ENCODE measurements at regions not wholly inside any gene's neighbourhood (a gene's known extent, or its start where the extent isn't known, plus 50 kb on each side); places are given as distances from the start of the nearest gene placed in this dataset.

GRCh38 chr13:102487330-102487729 lies 85.5 kb upstream of the FGF14 start:
- no peak for FAIRE-seq
- no peak for TF ChIP-seq POU2F2 (IDR thresholded peaks at IDR 0.05; ENCODE audit: low read depth, low read length)
- TF ChIP-seq PAX5 (IDR thresholded peaks at IDR 0.05; ENCODE audit: insufficient read depth, low read length, severe bottlenecking), result no peak
- TF ChIP-seq SPI1 (IDR thresholded peaks at IDR 0.05; ENCODE audit: low read depth, low read length), result no peak
- no peak for TF ChIP-seq TAF1 (IDR thresholded peaks at IDR 0.05; ENCODE audit: low read depth, low read length)
- no peak for TF ChIP-seq POLR2A (IDR thresholded peaks at IDR 0.05; ENCODE audit: low read depth, low read length)
- TF ChIP-seq POLR2AphosphoS5 (IDR thresholded peaks at IDR 0.05; ENCODE audit: low read depth, low read length), result no peak
- no peak for DNase-seq (ENCODE audit: insufficient read length, low spot score)

- no peak for DNase-seq (ENCODE audit: insufficient read length, low spot score)
- TF ChIP-seq PAX5 (IDR thresholded peaks at IDR 0.05; ENCODE audit: insufficient read depth, low read length, severe bottlenecking), result no peak
- no peak for TF ChIP-seq POLR2A (IDR thresholded peaks at IDR 0.05; ENCODE audit: low read depth, low read length)
- TF ChIP-seq POLR2AphosphoS5 (IDR thresholded peaks at IDR 0.05; ENCODE audit: low read depth, low read length), result no peak
- no peak for TF ChIP-seq POU2F2 (IDR thresholded peaks at IDR 0.05; ENCODE audit: low read depth, low read length)
- no peak for TF ChIP-seq SPI1 (IDR thresholded peaks at IDR 0.05; ENCODE audit: low read depth, low read length)
- no peak for TF ChIP-seq TAF1 (IDR thresholded peaks at IDR 0.05; ENCODE audit: low read depth, low read length)
- FAIRE-seq, result no peak
Measured at GRCh38 chr13:102484329-102484728, 82.5 kb upstream of the FGF14 start.

- no peak for DNase-seq (ENCODE audit: insufficient read length, low spot score)
- FAIRE-seq, result no peak
- TF ChIP-seq POLR2A (IDR thresholded peaks at IDR 0.05; ENCODE audit: low read depth, low read length) (no peak), SPI1 (IDR thresholded peaks at IDR 0.05; ENCODE audit: low read depth, low read length) (no peak), PAX5 (IDR thresholded peaks at IDR 0.05; ENCODE audit: insufficient read depth, low read length, severe bottlenecking) (no peak), POLR2AphosphoS5 (IDR thresholded peaks at IDR 0.05; ENCODE audit: low read depth, low read length) (no peak), TAF1 (IDR thresholded peaks at IDR 0.05; ENCODE audit: low read depth, low read length) (no peak), POU2F2 (IDR thresholded peaks at IDR 0.05; ENCODE audit: low read depth, low read length) (no peak)
Measured at GRCh38 chr13:102472650-102473049, 70.8 kb upstream of the FGF14 start.

GRCh38 chr13:102470283-102470917 lies 68.6 kb upstream of the FGF14 start:
- TF ChIP-seq POU2F2 (IDR thresholded peaks at IDR 0.05; ENCODE audit: low read depth, low read length) (no peak), PAX5 (IDR thresholded peaks at IDR 0.05; ENCODE audit: insufficient read depth, low read length, severe bottlenecking) (no peak), SPI1 (IDR thresholded peaks at IDR 0.05; ENCODE audit: low read depth, low read length) (no peak), POLR2AphosphoS5 (IDR thresholded peaks at IDR 0.05; ENCODE audit: low read depth, low read length) (no peak)
- DNase-seq (ENCODE audit: insufficient read length, low spot score) (no peak), FAIRE-seq (no peak)

- no peak for DNase-seq (ENCODE audit: insufficient read length, low spot score)
- no peak for TF ChIP-seq TAF1 (IDR thresholded peaks at IDR 0.05; ENCODE audit: low read depth, low read length)
- no peak for TF ChIP-seq POU2F2 (IDR thresholded peaks at IDR 0.05; ENCODE audit: low read depth, low read length)
- no peak for FAIRE-seq
Measured at GRCh38 chr13:102466610-102467190, 64.9 kb upstream of the FGF14 start.

- TF ChIP-seq POU2F2 (IDR thresholded peaks at IDR 0.05; ENCODE audit: low read depth, low read length) (no peak), POLR2AphosphoS5 (IDR thresholded peaks at IDR 0.05; ENCODE audit: low read depth, low read length) (no peak), POLR2A (IDR thresholded peaks at IDR 0.05; ENCODE audit: low read depth, low read length) (no peak), SPI1 (IDR thresholded peaks at IDR 0.05; ENCODE audit: low read depth, low read length) (no peak), TAF1 (IDR thresholded peaks at IDR 0.05; ENCODE audit: low read depth, low read length) (no peak), PAX5 (IDR thresholded peaks at IDR 0.05; ENCODE audit: insufficient read depth, low read length, severe bottlenecking) (no peak)
- DNase-seq (ENCODE audit: insufficient read length, low spot score), result no peak
- no peak for FAIRE-seq
Measured at GRCh38 chr13:102462570-102462969, 60.7 kb upstream of the FGF14 start.

GRCh38 chr13:102461302-102461701 lies 59.5 kb upstream of the FGF14 start:
- TF ChIP-seq SPI1 (IDR thresholded peaks at IDR 0.05; ENCODE audit: low read depth, low read length) (no peak), POLR2A (IDR thresholded peaks at IDR 0.05; ENCODE audit: low read depth, low read length) (no peak), POU2F2 (IDR thresholded peaks at IDR 0.05; ENCODE audit: low read depth, low read length) (no peak), POLR2AphosphoS5 (IDR thresholded peaks at IDR 0.05; ENCODE audit: low read depth, low read length) (no peak), TAF1 (IDR thresholded peaks at IDR 0.05; ENCODE audit: low read depth, low read length) (no peak), PAX5 (IDR thresholded peaks at IDR 0.05; ENCODE audit: insufficient read depth, low read length, severe bottlenecking) (no peak)
- DNase-seq (ENCODE audit: insufficient read length, low spot score), result no peak
- FAIRE-seq, result no peak

GRCh38 chr13:102460806-102461205 lies 59.0 kb upstream of the FGF14 start:
- no peak for FAIRE-seq
- TF ChIP-seq POLR2A (IDR thresholded peaks at IDR 0.05; ENCODE audit: low read depth, low read length), result no peak
- no peak for TF ChIP-seq POU2F2 (IDR thresholded peaks at IDR 0.05; ENCODE audit: low read depth, low read length)
- no peak for TF ChIP-seq SPI1 (IDR thresholded peaks at IDR 0.05; ENCODE audit: low read depth, low read length)
- TF ChIP-seq POLR2AphosphoS5 (IDR thresholded peaks at IDR 0.05; ENCODE audit: low read depth, low read length), result no peak
- TF ChIP-seq TAF1 (IDR thresholded peaks at IDR 0.05; ENCODE audit: low read depth, low read length), result no peak
- no peak for TF ChIP-seq PAX5 (IDR thresholded peaks at IDR 0.05; ENCODE audit: insufficient read depth, low read length, severe bottlenecking)
- DNase-seq (ENCODE audit: insufficient read length, low spot score), result no peak

- TF ChIP-seq POU2F2 (IDR thresholded peaks at IDR 0.05; ENCODE audit: low read depth, low read length) (no peak), TAF1 (IDR thresholded peaks at IDR 0.05; ENCODE audit: low read depth, low read length) (no peak), POLR2A (IDR thresholded peaks at IDR 0.05; ENCODE audit: low read depth, low read length) (no peak), PAX5 (IDR thresholded peaks at IDR 0.05; ENCODE audit: insufficient read depth, low read length, severe bottlenecking) (no peak), SPI1 (IDR thresholded peaks at IDR 0.05; ENCODE audit: low read depth, low read length) (no peak), POLR2AphosphoS5 (IDR thresholded peaks at IDR 0.05; ENCODE audit: low read depth, low read length) (no peak)
- DNase-seq (ENCODE audit: insufficient read length, low spot score) (no peak), FAIRE-seq (no peak)
Measured at GRCh38 chr13:102452836-102453235, 51.0 kb upstream of the FGF14 start.

All from GM12891 (cell line).